ENCODE measurements at regions not wholly inside any gene's neighbourhood (a gene's known extent, or its start where the extent isn't known, plus 50 kb on each side); places are given as distances from the start of the nearest gene placed in this dataset.

DNA sequence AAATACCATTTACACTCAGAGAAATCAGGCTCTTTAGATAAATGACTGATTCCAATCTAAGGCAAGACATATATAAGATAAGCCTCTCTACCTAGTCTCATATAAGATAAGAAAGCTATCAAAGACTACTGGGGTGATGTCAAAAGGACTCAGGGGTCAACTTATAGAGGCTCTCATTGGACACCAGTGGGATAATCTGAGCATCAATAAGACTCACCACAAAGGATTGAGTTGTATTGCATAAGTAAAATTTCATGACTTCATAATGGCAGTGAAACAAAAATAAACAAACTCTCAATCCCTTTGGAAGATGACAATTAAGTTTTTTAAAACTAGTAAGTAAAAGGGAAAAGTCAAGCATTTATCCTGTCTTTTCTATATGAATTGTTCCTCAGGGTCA is 317.8 kb downstream of the SHQ1 start:
- ChIA-PET POLR2A (no interaction called here), CTCF (no interaction called here)
- TF ChIP-seq CTCF (IDR thresholded peaks at IDR 0.05; ENCODE audit: unreplicated experiment): no peak
- peaks cover 11% of the 10 kb centered on the region for H3K27me3 Mint-ChIP-seq (ENCODE audit: insufficient read depth, unreplicated experiment)
- intact Hi-C loops (cut with micrococcal nuclease): no loop called here
- DNase-seq (ENCODE audit: unreplicated experiment): no peak
- no peaks in the 10 kb centered on the region for H3K9me3 Mint-ChIP-seq (ENCODE audit: unreplicated experiment)
- H3K4me1 Mint-ChIP-seq (ENCODE audit: insufficient read depth, unreplicated experiment): no peaks in the 10 kb centered on the region
- no peaks in the 10 kb centered on the region for H3K36me3 Mint-ChIP-seq (ENCODE audit: insufficient read depth, unreplicated experiment)
- H3K4me3 Mint-ChIP-seq (ENCODE audit: unreplicated experiment): no peak overlapping the region
- no peak overlapping the region for H3K27ac Mint-ChIP-seq (ENCODE audit: low read depth, unreplicated experiment)
- BruUV-seq (replicated peaks): no TSS peak

- Mint-ChIP-seq H3K27ac (ENCODE audit: low read depth, unreplicated experiment) (no peak overlapping the region), H3K4me3 (ENCODE audit: unreplicated experiment) (no peak overlapping the region), H3K27me3 (ENCODE audit: insufficient read depth, unreplicated experiment) (peaks cover 11% of the 10 kb centered on the region), H3K36me3 (ENCODE audit: insufficient read depth, unreplicated experiment) (no peaks in the 10 kb centered on the region), H3K4me1 (ENCODE audit: insufficient read depth, unreplicated experiment) (no peaks in the 10 kb centered on the region), H3K9me3 (ENCODE audit: unreplicated experiment) (no peaks in the 10 kb centered on the region)
- TF ChIP-seq CTCF (IDR thresholded peaks at IDR 0.05; ENCODE audit: unreplicated experiment): no peak
- DNase-seq (ENCODE audit: unreplicated experiment): no peak
- POLR2A ChIA-PET: no interaction called here
- intact Hi-C loops (cut with micrococcal nuclease): no loop called here
- no TSS peak for BruUV-seq (replicated peaks)
- CTCF ChIA-PET: no interaction called here
Measured at GRCh38 chr3:72529081-72529480, 319.2 kb downstream of the SHQ1 start.

- Mint-ChIP-seq H3K4me1 (ENCODE audit: insufficient read depth, unreplicated experiment) (peaks cover 13% of the 10 kb centered on the region), H3K36me3 (ENCODE audit: insufficient read depth, unreplicated experiment) (no peaks in the 10 kb centered on the region), H3K27me3 (ENCODE audit: insufficient read depth, unreplicated experiment) (no peaks in the 10 kb centered on the region), H3K4me3 (ENCODE audit: unreplicated experiment) (no peak overlapping the region), H3K9me3 (ENCODE audit: unreplicated experiment) (no peaks in the 10 kb centered on the region), H3K27ac (ENCODE audit: low read depth, unreplicated experiment) (no peak overlapping the region)
- no peak for DNase-seq (ENCODE audit: unreplicated experiment)
- TF ChIP-seq CTCF (IDR thresholded peaks at IDR 0.05; ENCODE audit: unreplicated experiment): no peak
- CTCF ChIA-PET: interaction anchor here (0.6 kb wide), 1 partner anchor 562 kb away, joined by 4 read pairs; no protein-coding TSS in a partner anchor
- BruUV-seq (replicated peaks): no TSS peak
- POLR2A ChIA-PET: no interaction called here
- intact Hi-C loops (cut with micrococcal nuclease): no loop called here
Measured at GRCh38 chr3:72523429-72524151, 324.7 kb downstream of the SHQ1 start.

DNA sequence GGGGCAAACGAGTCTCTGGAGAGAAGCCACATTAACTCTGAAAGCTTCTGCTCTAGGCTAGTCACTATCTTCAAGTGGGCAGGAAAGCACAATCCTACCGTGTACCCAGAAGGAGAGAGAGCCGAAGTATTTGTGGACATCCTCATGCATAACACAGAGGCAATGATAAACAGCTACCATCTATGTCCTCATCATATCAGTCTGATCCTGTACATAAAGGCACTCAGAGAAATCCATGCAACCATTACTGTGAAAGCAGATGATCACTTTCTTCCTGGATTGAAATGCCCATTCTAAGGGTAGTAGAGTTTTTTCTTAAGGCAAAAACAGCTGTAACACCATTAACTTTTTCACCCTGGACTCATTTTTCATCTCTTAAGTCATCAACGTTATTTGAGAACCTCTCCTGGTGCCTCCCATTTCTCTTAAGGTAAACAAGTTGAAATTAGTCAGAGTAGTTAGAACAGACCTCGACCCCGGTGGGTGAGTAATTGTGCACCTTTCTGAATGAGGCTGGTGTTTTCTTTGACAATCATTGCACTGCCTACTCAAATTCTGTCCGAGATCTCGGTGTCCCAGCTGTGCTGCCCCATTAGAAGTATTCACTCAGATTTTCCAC is 327.4 kb downstream of the SHQ1 start:
- intact Hi-C loops (cut with micrococcal nuclease): no loop called here
- Mint-ChIP-seq H3K27me3 (ENCODE audit: insufficient read depth, unreplicated experiment) (no peaks in the 10 kb centered on the region), H3K4me3 (ENCODE audit: unreplicated experiment) (no peak overlapping the region), H3K36me3 (ENCODE audit: insufficient read depth, unreplicated experiment) (no peaks in the 10 kb centered on the region), H3K4me1 (ENCODE audit: insufficient read depth, unreplicated experiment) (peaks cover 20% of the 10 kb centered on the region), H3K27ac (ENCODE audit: low read depth, unreplicated experiment) (no peak overlapping the region), H3K9me3 (ENCODE audit: unreplicated experiment) (no peaks in the 10 kb centered on the region)
- BruUV-seq (replicated peaks): no TSS peak
- TF ChIP-seq CTCF (IDR thresholded peaks at IDR 0.05; ENCODE audit: unreplicated experiment): no peak
- CTCF ChIA-PET: interaction anchor here (0.7 to 1.2 kb wide), 3 partner anchors 146 to 565 kb away, joined by 3 to 4 read pairs (median 3); no protein-coding TSS in a partner anchor
- peak; percentile 82 for DNase-seq (ENCODE audit: unreplicated experiment)
- POLR2A ChIA-PET: interaction anchor here (0.6 to 1.4 kb wide), 3 partner anchors 16 to 73 kb away, joined by 3 to 4 read pairs (median 4); no protein-coding TSS in a partner anchor

Measured in MCF 10A (cell line).